ENCODE measurements at regions not wholly inside any gene's neighbourhood (a gene's known extent, or its start where the extent isn't known, plus 50 kb on each side); places are given as distances from the start of the nearest gene placed in this dataset.

GRCh38 chr2:177322801-177323261, 58.3 kb upstream of the NFE2L2 start:
- TF ChIP-seq CTCF (IDR thresholded peaks at IDR 0.05; ENCODE audit: insufficient read depth, low read depth, low read length, missing control alignments) = no peak
- no peak overlapping the region for H3K4me3 ChIP-seq (ENCODE audit: low read depth, low read length)
- DNase-seq (ENCODE audit: low read depth) = no peak

DNA sequence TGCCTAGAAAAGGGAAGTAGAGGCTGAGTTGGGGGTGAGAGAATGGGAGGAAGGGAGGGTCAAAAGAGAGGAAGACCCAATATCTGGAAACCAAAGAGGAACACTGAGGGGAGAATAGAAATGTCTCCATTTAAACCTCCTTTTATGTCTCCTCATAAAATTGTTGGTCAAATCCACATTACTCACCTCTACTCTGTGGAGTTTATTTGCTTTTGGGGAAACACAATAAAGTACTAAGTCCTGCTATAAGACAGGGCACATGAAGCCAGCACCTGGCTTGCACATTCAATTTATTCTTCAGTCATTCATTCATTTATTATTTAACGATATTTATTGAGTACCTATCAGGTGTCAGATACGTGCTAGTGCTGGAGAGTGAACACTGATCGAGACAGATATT, 60.3 kb upstream of the NFE2L2 start:
- no peak for DNase-seq (ENCODE audit: low read depth)
- TF ChIP-seq CTCF (IDR thresholded peaks at IDR 0.05; ENCODE audit: insufficient read depth, low read depth, low read length, missing control alignments) = no peak
- no peak overlapping the region for H3K4me3 ChIP-seq (ENCODE audit: low read depth, low read length)

GRCh38 chr2:177325554-177325953, 61.0 kb upstream of the NFE2L2 start:
- no peak for TF ChIP-seq CTCF (IDR thresholded peaks at IDR 0.05; ENCODE audit: insufficient read depth, low read depth, low read length, missing control alignments)
- H3K4me3 ChIP-seq (ENCODE audit: low read depth, low read length) = no peak overlapping the region
- DNase-seq (ENCODE audit: low read depth) = no peak

DNA sequence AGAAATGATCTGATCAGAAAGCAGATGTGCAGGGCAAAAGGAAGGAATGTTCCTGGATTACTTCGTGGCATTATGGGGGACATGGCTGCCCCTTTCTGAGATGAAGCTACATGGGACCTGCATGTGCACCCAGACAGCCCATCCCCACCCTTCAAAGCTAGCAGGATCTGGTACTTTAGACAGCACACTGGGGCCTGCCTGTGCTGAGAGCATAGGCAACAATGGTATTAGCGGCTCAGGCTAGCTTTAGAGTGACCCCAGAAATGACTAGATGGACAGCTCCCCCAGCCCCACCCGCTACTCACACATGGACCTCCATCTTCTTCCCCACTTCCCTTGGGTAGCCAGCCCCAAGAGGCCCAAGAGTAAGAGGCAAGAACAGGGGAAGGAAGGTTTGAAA, 61.5 kb upstream of the NFE2L2 start:
- no peak for DNase-seq (ENCODE audit: low read depth)
- no peak for TF ChIP-seq CTCF (IDR thresholded peaks at IDR 0.05; ENCODE audit: insufficient read depth, low read depth, low read length, missing control alignments)
- H3K4me3 ChIP-seq (ENCODE audit: low read depth, low read length) = no peak overlapping the region

DNA sequence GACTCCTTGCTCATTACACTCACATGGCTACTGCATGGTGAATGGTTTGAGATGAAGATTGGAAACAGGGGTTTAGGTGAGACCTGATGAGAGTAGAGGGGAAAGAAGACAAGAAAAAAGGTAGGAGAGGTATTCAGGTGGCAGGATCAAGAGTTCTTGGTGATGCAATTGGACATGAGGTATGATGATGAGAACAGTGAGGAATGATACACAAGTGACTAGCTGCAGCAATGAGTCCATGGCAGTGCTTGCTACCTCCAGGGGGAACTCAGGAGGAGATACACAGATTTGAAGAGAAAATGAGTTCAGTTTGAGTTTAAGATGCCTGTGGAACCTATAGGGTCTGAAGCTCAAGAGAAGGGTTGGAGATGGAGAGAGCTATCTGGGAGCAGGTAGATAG, 62.1 kb upstream of the NFE2L2 start:
- no peak for DNase-seq (ENCODE audit: low read depth)
- H3K4me3 ChIP-seq (ENCODE audit: low read depth, low read length) = no peak overlapping the region
- no peak for TF ChIP-seq CTCF (IDR thresholded peaks at IDR 0.05; ENCODE audit: insufficient read depth, low read depth, low read length, missing control alignments)

- no peak overlapping the region for H3K4me3 ChIP-seq (ENCODE audit: low read depth, low read length)
- TF ChIP-seq CTCF (IDR thresholded peaks at IDR 0.05; ENCODE audit: insufficient read depth, low read depth, low read length, missing control alignments) = no peak
- no peak for DNase-seq (ENCODE audit: low read depth)
Observed at GRCh38 chr2:177327009-177327408, 62.5 kb upstream of the NFE2L2 start.

GRCh38 chr2:177328056-177328455, 63.5 kb upstream of the NFE2L2 start:
- no peak for DNase-seq (ENCODE audit: low read depth)
- TF ChIP-seq CTCF (IDR thresholded peaks at IDR 0.05; ENCODE audit: insufficient read depth, low read depth, low read length, missing control alignments) = no peak
- no peak overlapping the region for H3K4me3 ChIP-seq (ENCODE audit: low read depth, low read length)

All from GM12865 (cell line).